Osteoblast (primary cell): ENCODE measurements at regions not wholly inside any gene's neighbourhood (a gene's known extent, or its start where the extent isn't known, plus 50 kb on each side); places are given as distances from the start of the nearest gene placed in this dataset.

Experiments
- DNase-seq: peaks from one replicate; pipeline ENCODE4 v3.0.0; 2011; ENCODE audit warnings: low spot score, mixed read lengths; ENCODE audit not compliant: insufficient read length; ENCODE audit errors: missing footprints
- H2AFZ ChIP-seq: 2 replicates; pipeline ENCODE4 v1.6.0; 2011; ENCODE audit warnings: mild to moderate bottlenecking, low read length
- H3K27ac ChIP-seq: 2 replicates; pipeline ENCODE4 v1.5.1; 2011; ENCODE audit warnings: mild to moderate bottlenecking, low read depth, low read length, moderate library complexity
- H3K27me3 ChIP-seq: 2 replicates; pipeline ENCODE4 v1.6.0; 2012; ENCODE audit warnings: mild to moderate bottlenecking, control low read depth, inconsistent platforms, low read length, moderate library complexity; ENCODE audit not compliant: insufficient read depth
- H3K36me3 ChIP-seq: 2 replicates; pipeline ENCODE4 v1.5.1; 2011; ENCODE audit warnings: mild to moderate bottlenecking, low read length, control low read depth, moderate library complexity; ENCODE audit not compliant: insufficient read depth
- H3K4me1 ChIP-seq: 2 replicates; pipeline ENCODE4 v1.5.1; 2011; ENCODE audit warnings: mild to moderate bottlenecking, low read length, control low read depth, moderate library complexity; ENCODE audit not compliant: insufficient read depth
- H3K4me2 ChIP-seq: 2 replicates; pipeline ENCODE4 v1.6.0; 2011; ENCODE audit warnings: mild to moderate bottlenecking, low read length; ENCODE audit not compliant: insufficient read depth
- H3K4me3 ChIP-seq: fragments of 200-600 bp; sonication (generic); 3 replicates; pipeline ENCODE4 v1.5.1; 2012; ENCODE audit warnings: mild to moderate bottlenecking, low read length, inconsistent platforms; ENCODE audit not compliant: insufficient read depth
- H3K79me2 ChIP-seq: 2 replicates; pipeline ENCODE4 v1.6.0; 2012; ENCODE audit warnings: mild to moderate bottlenecking, low read length, control low read depth, inconsistent platforms; ENCODE audit not compliant: insufficient read depth
- H3K9me3 ChIP-seq: 2 replicates; pipeline ENCODE4 v1.5.1; 2011; ENCODE audit warnings: low read depth, low read length, control low read depth
- H4K20me1 ChIP-seq: 2 replicates; pipeline ENCODE4 v1.6.0; 2012; ENCODE audit warnings: mild to moderate bottlenecking, low read length, control low read depth; ENCODE audit not compliant: insufficient read depth
- TF ChIP-seq, protein P1 (sequence below): IDR thresholded peaks from 2 replicates; pipeline ENCODE4 v1.5.1; 2011; ENCODE audit warnings: mild to moderate bottlenecking, low read depth, low read length, moderate library complexity; ENCODE audit errors: extremely low read depth

DNA sequence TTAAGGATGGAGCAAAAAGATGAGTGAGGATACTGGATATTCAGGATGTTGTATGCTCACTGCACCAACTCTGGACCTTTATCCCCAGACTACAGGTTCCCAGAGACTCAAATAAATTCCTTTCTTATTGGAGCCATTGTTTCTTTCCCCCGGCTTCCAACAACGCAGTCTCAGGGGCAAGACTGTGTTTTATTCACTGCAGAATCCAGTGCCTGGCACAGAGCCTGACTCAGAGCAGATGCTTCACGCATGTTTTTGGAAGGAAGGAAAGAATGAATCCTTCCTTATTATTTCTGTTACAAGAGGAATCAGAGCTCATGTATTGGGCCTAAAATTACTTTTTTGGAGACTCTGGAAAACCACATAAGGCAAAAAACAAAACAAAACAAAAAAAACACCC is 96.0 kb upstream of the VGLL4 start:
- H3K4me1 ChIP-seq, result no peaks in the 10 kb centered on the region
- H3K79me2 ChIP-seq, result no peaks in the 10 kb centered on the region
- no peak overlapping the region for H2AFZ ChIP-seq
- H3K9me3 ChIP-seq, result no peaks in the 10 kb centered on the region
- H4K20me1 ChIP-seq, result no peaks in the 10 kb centered on the region
- H3K27me3 ChIP-seq, result peaks cover 8% of the 10 kb centered on the region
- no peak overlapping the region for H3K4me2 ChIP-seq
- no peaks in the 10 kb centered on the region for H3K36me3 ChIP-seq
- no peak for DNase-seq
- H3K27ac ChIP-seq, result no peak overlapping the region
- TF ChIP-seq, protein P1, sequence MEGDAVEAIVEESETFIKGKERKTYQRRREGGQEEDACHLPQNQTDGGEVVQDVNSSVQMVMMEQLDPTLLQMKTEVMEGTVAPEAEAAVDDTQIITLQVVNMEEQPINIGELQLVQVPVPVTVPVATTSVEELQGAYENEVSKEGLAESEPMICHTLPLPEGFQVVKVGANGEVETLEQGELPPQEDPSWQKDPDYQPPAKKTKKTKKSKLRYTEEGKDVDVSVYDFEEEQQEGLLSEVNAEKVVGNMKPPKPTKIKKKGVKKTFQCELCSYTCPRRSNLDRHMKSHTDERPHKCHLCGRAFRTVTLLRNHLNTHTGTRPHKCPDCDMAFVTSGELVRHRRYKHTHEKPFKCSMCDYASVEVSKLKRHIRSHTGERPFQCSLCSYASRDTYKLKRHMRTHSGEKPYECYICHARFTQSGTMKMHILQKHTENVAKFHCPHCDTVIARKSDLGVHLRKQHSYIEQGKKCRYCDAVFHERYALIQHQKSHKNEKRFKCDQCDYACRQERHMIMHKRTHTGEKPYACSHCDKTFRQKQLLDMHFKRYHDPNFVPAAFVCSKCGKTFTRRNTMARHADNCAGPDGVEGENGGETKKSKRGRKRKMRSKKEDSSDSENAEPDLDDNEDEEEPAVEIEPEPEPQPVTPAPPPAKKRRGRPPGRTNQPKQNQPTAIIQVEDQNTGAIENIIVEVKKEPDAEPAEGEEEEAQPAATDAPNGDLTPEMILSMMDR, result no peak
- no peak overlapping the region for H3K4me3 ChIP-seq

DNA sequence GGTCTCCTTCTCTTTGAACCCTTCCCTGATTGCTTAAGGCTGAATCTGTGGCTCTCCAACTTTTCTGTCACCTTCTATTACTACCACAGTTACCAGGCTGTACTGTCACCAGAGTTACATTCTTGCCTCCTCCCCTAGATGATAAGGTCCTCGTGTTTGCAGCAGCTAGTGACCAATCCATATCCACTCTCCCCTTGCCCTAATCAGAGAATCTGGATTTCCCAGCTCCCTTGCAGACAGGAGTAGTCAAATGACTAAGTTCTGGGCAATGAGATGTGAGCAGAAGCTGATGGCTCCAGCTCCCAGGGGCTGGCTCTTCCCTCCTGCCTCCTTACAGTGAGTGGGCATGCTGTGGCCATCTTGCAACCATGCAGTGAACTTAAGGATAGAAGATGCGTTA is 95.4 kb upstream of the VGLL4 start:
- Histone ChIP-seq H3K9me3 (no peaks in the 10 kb centered on the region), H3K79me2 (no peaks in the 10 kb centered on the region), H4K20me1 (no peaks in the 10 kb centered on the region), H3K4me2 (no peak overlapping the region), H3K27ac (no peak overlapping the region), H3K4me1 (no peaks in the 10 kb centered on the region), H2AFZ (no peak overlapping the region), H3K36me3 (no peaks in the 10 kb centered on the region), H3K4me3 (no peak overlapping the region), H3K27me3 (peaks cover 8% of the 10 kb centered on the region)
- TF ChIP-seq, protein P1, result no peak
- no peak for DNase-seq

DNA sequence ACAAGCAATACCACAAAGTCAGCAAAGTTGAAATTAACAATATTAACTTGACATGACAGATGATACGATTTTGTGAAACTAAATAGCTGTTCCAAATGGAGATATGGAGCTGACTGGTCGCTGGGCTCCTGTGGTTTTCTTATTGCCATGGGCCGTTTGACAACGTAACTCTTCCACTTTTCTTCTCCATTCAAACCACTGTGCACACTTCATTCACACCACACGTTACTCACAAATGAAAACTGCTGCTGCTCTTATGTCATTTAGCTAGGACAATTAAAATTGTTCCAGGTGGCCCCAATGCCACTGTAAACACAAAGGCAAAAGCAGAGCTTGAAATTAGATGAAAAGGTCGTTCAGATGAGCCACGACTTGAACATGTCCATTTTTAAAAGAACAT is 94.0 kb upstream of the VGLL4 start:
- Histone ChIP-seq H3K79me2 (no peaks in the 10 kb centered on the region), H3K4me3 (no peak overlapping the region), H4K20me1 (no peaks in the 10 kb centered on the region), H3K36me3 (no peaks in the 10 kb centered on the region), H2AFZ (no peak overlapping the region), H3K4me2 (no peak overlapping the region), H3K9me3 (no peaks in the 10 kb centered on the region), H3K4me1 (no peaks in the 10 kb centered on the region), H3K27me3 (peaks cover 8% of the 10 kb centered on the region), H3K27ac (no peak overlapping the region)
- TF ChIP-seq, protein P1, result no peak
- no peak for DNase-seq

DNA sequence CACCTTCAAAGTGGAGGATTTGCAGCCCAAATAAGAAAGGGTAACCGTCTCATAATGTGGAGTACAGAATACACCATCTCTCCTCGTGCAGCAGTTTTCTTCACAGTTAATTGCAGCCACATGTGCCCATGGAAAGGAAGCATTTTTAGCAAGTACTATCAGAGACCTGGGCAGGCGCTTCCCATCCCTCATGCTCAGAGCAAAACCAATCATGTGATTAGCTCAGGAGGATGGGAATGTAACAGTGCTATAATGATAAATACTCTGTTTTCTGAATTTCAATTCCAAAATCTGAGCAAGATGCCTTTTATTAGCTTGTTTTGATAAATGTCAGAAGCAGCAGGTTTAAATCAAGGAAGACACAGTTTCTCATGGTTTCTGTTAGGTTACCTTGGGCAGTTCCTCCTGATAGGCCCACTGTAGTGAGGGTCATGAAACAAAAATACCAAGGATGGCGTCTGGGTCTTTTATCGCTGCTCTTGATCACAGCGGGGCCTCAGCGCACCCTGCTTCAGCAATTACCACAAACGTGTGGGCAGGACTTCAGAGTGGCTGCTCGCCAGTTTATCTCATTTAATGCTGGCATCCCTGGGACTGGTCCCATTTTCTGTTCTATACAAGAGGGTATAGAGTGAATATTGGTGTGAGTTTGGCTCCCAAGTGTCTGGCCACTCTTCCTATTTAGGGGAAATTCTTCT is 92.6 kb upstream of the VGLL4 start:
- peaks cover 11% of the 10 kb centered on the region for H3K27me3 ChIP-seq
- no peaks in the 10 kb centered on the region for H3K36me3 ChIP-seq
- H4K20me1 ChIP-seq, result no peaks in the 10 kb centered on the region
- TF ChIP-seq, protein P1, result no peak
- no peak overlapping the region for H3K4me3 ChIP-seq
- no peak overlapping the region for H3K4me2 ChIP-seq
- H3K9me3 ChIP-seq, result no peaks in the 10 kb centered on the region
- DNase-seq, result no peak
- no peak overlapping the region for H2AFZ ChIP-seq
- no peaks in the 10 kb centered on the region for H3K4me1 ChIP-seq
- no peak overlapping the region for H3K27ac ChIP-seq
- H3K79me2 ChIP-seq, result no peaks in the 10 kb centered on the region
